T-cell (primary cell): ENCODE measurements at regions not wholly inside any gene's neighbourhood (a gene's known extent, or its start where the extent isn't known, plus 50 kb on each side); places are given as distances from the start of the nearest gene placed in this dataset.
"Not testable (repeated sequence)": the region's sequence is repeated elsewhere in the genome, so short reads cannot be mapped to it uniquely, and the experiment has no call there.

Experiments
- ATAC-seq, 4 experiments: fragments of 200-7000 bp in 3 of 4; fragments of 150-1000 bp in 1 of 4; cut with Tn5 transposase; replicated peaks in 1 of 4; 1 replicate in 3 of 4; 2 replicates in 1 of 4; pipeline ENCODE4 v1.10.0; 2021; ENCODE audit warnings: moderate library complexity in 3 of 4, mild to moderate bottlenecking in 2 of 4, moderate number of reproducible peaks in 1 of 4
- CTCF ChIA-PET, 2 donors: fragments of 300-600 bp; sonication (Branson Sonifier 250); formaldehyde crosslinking; loops; one replicate each; lab custom pipeline; 2022; ENCODE audit warnings: antibody characterized with exemption in 2 of 2; lab: Charles Lee
- POLR2A ChIA-PET, 2 donors: fragments of 300-600 bp; sonication (Branson Sonifier 250); formaldehyde crosslinking; loops; one replicate each; lab custom pipeline; 2022; ENCODE audit warnings: antibody characterized with exemption in 2 of 2; lab: Charles Lee
- DNase-seq, 35 experiments: peaks; one replicate each; pipeline versions ENCODE4 v3.0.0 to v3.0.0-alpha.2; 2013 to 2023
- H3K27ac ChIP-seq: one replicate; pipeline ENCODE4 v1.5.1; 2013; ENCODE audit warnings: low read length
- H3K27me3 ChIP-seq, 2 experiments: replicated peaks in 1 of 2; 1 replicate in 1 of 2; 2 replicates in 1 of 2; pipeline versions ENCODE4 v1.6.1 to v1.7.0; 2013; ENCODE audit warnings: low read length in 1 of 2, mixed read lengths in 1 of 2; ENCODE audit not compliant: control insufficient read depth in 2 of 2, insufficient read depth in 2 of 2; ENCODE audit errors: extremely low read depth in 1 of 2
- H3K36me3 ChIP-seq, 2 donors: 1 replicate in 1 of 2; 2 replicates in 1 of 2; pipeline versions ENCODE4 v1.6.1 to v1.7.0; 2013; ENCODE audit warnings: low read length in 1 of 2; ENCODE audit not compliant: control insufficient read depth in 2 of 2, insufficient read depth in 1 of 2; ENCODE audit errors: extremely low read depth in 1 of 2
- H3K4me1 ChIP-seq, 2 experiments: 1 replicate in 1 of 2; 2 replicates in 1 of 2; pipeline versions ENCODE4 v1.6.1 to v1.7.0; 2013; ENCODE audit warnings: low read length in 2 of 2, mixed read lengths in 1 of 2; ENCODE audit not compliant: insufficient read depth in 2 of 2, control insufficient read depth in 1 of 2; ENCODE audit errors: extremely low read depth in 1 of 2
- H3K4me3 ChIP-seq, 2 donors: 1 replicate in 1 of 2; 2 replicates in 1 of 2; pipeline versions ENCODE4 v1.5.1 to v1.7.0; 2013; ENCODE audit warnings: mild to moderate bottlenecking in 2 of 2, low read length in 1 of 2, moderate library complexity in 1 of 2; ENCODE audit not compliant: control insufficient read depth in 1 of 2; ENCODE audit errors: extremely low read depth in 1 of 2
- H3K9me3 ChIP-seq: 2 replicates; pipeline ENCODE4 v1.7.0; 2013
- H3K27ac Mint-ChIP-seq, 2 donors: one replicate each; pipeline ENCODE4 v1.8.0; 2020 to 2021; ENCODE audit warnings: mild to moderate bottlenecking in 2 of 2, mixed read lengths in 2 of 2
- H3K27me3 Mint-ChIP-seq, 2 donors: one replicate each; pipeline ENCODE4 v1.8.0; 2021 to 2022; ENCODE audit warnings: mixed read lengths in 2 of 2
- H3K36me3 Mint-ChIP-seq: one replicate; pipeline ENCODE4 v1.8.0; 2021; ENCODE audit warnings: mixed read lengths
- H3K4me1 Mint-ChIP-seq, 3 donors: one replicate each; pipeline ENCODE4 v1.8.0; 2020 to 2022; ENCODE audit warnings: mixed read lengths in 3 of 3, mild to moderate bottlenecking in 1 of 3
- H3K4me3 Mint-ChIP-seq, 3 donors: one replicate each; pipeline ENCODE4 v1.8.0; 2020 to 2022; ENCODE audit warnings: mild to moderate bottlenecking in 3 of 3, mixed read lengths in 3 of 3, moderate library complexity in 3 of 3
- H3K9me3 Mint-ChIP-seq, 3 donors: one replicate each; pipeline ENCODE4 v1.8.0; 2020 to 2022; ENCODE audit warnings: mixed read lengths in 3 of 3
- WGBS: methylation state at CpG from one replicate; pipeline ENCODE4 v1.1.5; 2013; ENCODE audit warnings: missing lambda C conversion rate; ENCODE audit not compliant: insufficient coverage; 5-methylcytosine and 5-hydroxymethylcytosine counted together

GRCh38 chr15:95196176-95196915 lies 965.0 kb downstream of the MCTP2 start:
- no peak overlapping the region for H3K4me3 ChIP-seq
- peaks cover 5 to 17% (median 7%) of the 10 kb centered on the region in 3 donors for H3K9me3 Mint-ChIP-seq
- H3K36me3 ChIP-seq = no peaks in the 10 kb centered on the region
- H3K36me3 Mint-ChIP-seq = no peaks in the 10 kb centered on the region
- ChIA-PET CTCF (no interaction called here), POLR2A (no interaction called here)
- DNase-seq = no peak
- no peaks in the 10 kb centered on the region for H3K9me3 ChIP-seq
- no peak overlapping the region for H3K27ac ChIP-seq
- no peak for ATAC-seq
- WGBS = 84% methylated on average over 5 of the region's 17 CpGs
- no peaks in the 10 kb centered on the region for H3K27me3 ChIP-seq
- no peak overlapping the region for H3K4me3 Mint-ChIP-seq
- H3K4me1 ChIP-seq = no peaks in the 10 kb centered on the region
- peaks cover 0 to 4% of the 10 kb centered on the region in 2 donors for H3K27me3 Mint-ChIP-seq
- H3K4me1 Mint-ChIP-seq = no peaks in the 10 kb centered on the region
- H3K27ac Mint-ChIP-seq = no peak overlapping the region

DNA sequence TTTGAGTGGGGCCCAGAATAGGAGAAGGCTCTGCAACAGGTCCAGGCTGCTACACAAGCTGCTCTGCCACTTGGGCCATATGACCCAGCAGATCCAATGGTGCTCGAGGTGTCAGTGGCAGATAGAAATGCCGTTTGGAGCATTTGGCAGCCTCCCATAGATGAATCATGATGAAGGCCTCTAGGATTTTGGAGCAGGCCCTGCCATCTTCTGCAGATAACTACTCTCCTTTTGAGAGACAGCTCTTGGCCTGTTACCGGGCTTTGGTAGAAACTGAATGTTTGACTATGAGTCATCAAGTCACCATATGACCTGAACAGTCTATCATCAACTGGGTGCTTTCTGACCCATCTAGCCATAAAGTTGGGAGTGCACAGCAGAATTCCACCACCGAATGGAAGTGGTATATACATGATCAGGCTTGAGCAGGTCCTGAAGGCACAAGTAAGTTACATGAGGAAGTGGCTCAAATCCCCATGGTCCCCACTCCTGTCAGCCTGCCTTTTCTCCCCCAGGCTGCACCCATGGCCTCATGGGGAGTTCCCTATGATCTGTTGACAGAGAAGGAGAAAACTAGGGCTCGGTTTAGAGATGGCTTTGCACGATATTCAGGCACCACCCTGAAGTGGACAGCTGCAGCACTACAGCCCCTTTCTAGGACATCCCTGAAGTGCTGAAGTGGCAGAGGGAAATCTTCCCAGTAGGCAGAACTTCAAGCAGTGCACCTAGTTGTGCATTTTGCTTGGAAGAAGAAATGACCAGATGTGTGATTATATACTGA lies 971.4 kb downstream of the MCTP2 start:
- H3K4me3 ChIP-seq = no peak overlapping the region
- Mint-ChIP-seq H3K27ac (no peak overlapping the region), H3K9me3 (peaks cover 16 to 29% (median 17%) of the 10 kb centered on the region in 3 donors), H3K27me3 (no peaks in the 10 kb centered on the region), H3K4me1 (no peaks in the 10 kb centered on the region), H3K4me3 (no peak overlapping the region), H3K36me3 (no peaks in the 10 kb centered on the region)
- H3K4me1 ChIP-seq = no peaks in the 10 kb centered on the region
- ATAC-seq (no peak), DNase-seq (no peak)
- no peak overlapping the region for H3K27ac ChIP-seq
- CTCF ChIA-PET = no interaction called here
- 60% methylated on average over 4 of the region's 6 CpGs for WGBS
- H3K27me3 ChIP-seq = peaks cover 0 to 2% of the 10 kb centered on the region in 2 experiments
- H3K9me3 ChIP-seq = no peaks in the 10 kb centered on the region
- no peaks in the 10 kb centered on the region for H3K36me3 ChIP-seq
- POLR2A ChIA-PET = no interaction called here

GRCh38 chr15:95205077-95205476 lies 973.7 kb downstream of the MCTP2 start:
- no peaks in the 10 kb centered on the region for H3K36me3 ChIP-seq
- no peak overlapping the region for H3K4me3 Mint-ChIP-seq
- ATAC-seq (no peak), DNase-seq (no peak)
- no peak overlapping the region for H3K27ac ChIP-seq
- no peak overlapping the region for H3K27ac Mint-ChIP-seq
- H3K9me3 ChIP-seq = no peaks in the 10 kb centered on the region
- no peaks in the 10 kb centered on the region for H3K4me1 ChIP-seq
- no peaks in the 10 kb centered on the region for H3K4me1 Mint-ChIP-seq
- no peaks in the 10 kb centered on the region for H3K36me3 Mint-ChIP-seq
- peaks cover 0 to 2% of the 10 kb centered on the region in 2 experiments for H3K27me3 ChIP-seq
- H3K9me3 Mint-ChIP-seq = peaks cover 17 to 31% (median 23%) of the 10 kb centered on the region in 3 donors
- POLR2A ChIA-PET = no interaction called here
- CTCF ChIA-PET = no interaction called here
- no peak overlapping the region for H3K4me3 ChIP-seq
- no peaks in the 10 kb centered on the region for H3K27me3 Mint-ChIP-seq

DNA sequence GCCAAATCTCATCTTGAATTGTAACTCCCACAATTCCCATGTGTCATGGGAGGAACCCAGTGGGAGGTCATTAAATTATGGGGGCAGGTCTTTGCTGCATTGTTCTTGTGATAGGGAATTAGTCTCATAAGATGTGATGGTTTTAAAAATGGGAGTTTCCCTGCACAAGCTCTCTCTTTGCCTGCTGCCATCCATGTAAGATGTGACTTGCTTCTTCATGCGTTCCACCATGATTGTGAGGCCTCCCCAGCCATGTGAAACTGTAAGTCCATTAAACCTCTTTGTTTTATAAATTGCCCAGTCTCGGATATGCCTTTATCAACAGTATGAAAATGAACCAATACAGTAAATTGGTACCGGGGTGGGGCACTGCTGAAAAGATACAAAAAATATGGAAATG lies 974.5 kb downstream of the MCTP2 start:
- H3K9me3 ChIP-seq, H3K4me3 ChIP-seq, H3K27me3 Mint-ChIP-seq, H3K4me1 ChIP-seq, H3K4me1 Mint-ChIP-seq, H3K4me3 Mint-ChIP-seq, POLR2A ChIA-PET, H3K27ac ChIP-seq, DNase-seq, CTCF ChIA-PET, H3K36me3 Mint-ChIP-seq, H3K27ac Mint-ChIP-seq, ATAC-seq, H3K36me3 ChIP-seq, H3K27me3 ChIP-seq: not testable (repeated sequence)
- peaks cover 10 to 24% (median 17%) of the 10 kb centered on the region in 3 donors for H3K9me3 Mint-ChIP-seq
- WGBS = 91% methylated on average over 1 of the region's 3 CpGs

DNA sequence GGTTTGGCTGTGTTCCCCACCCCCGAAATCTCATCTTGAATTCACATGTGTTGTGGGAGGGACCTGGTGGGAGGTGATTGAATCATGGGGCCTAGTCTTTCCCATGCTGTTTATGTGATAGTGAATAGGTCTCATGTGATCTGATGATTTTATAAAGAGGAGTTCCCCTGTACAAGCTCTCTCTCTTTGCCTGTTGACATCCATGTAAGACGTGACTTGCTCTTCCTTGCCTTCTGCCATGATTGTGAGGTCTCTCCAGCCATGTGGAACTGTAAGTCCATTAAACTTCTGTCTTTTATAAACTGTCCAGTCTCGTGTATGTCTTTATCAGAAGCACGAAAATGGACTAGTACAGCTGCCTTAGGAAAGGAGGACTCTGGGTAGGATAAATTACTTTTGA lies 976.7 kb downstream of the MCTP2 start:
- ChIA-PET CTCF (no interaction called here), POLR2A (no interaction called here)
- no peak overlapping the region for H3K4me3 ChIP-seq
- H3K9me3 Mint-ChIP-seq = peaks cover 13 to 23% (median 13%) of the 10 kb centered on the region in 3 donors
- H3K27ac Mint-ChIP-seq = no peak overlapping the region
- DNase-seq (no peak), ATAC-seq (no peak)
- no peak overlapping the region for H3K4me3 Mint-ChIP-seq
- H3K27me3 Mint-ChIP-seq = no peaks in the 10 kb centered on the region
- H3K36me3 Mint-ChIP-seq = no peaks in the 10 kb centered on the region
- no peaks in the 10 kb centered on the region for H3K27me3 ChIP-seq
- no peaks in the 10 kb centered on the region for H3K4me1 ChIP-seq
- H3K27ac ChIP-seq = no peak overlapping the region
- no peaks in the 10 kb centered on the region for H3K4me1 Mint-ChIP-seq
- H3K36me3 ChIP-seq = no peaks in the 10 kb centered on the region
- no peaks in the 10 kb centered on the region for H3K9me3 ChIP-seq
- whole genome bisulfite sequencing = no CpG with 5 or more reads among the region's 4 CpGs

GRCh38 chr15:95208988-95209387 lies 977.6 kb downstream of the MCTP2 start:
- DNase-seq = no peak
- no peak overlapping the region for H3K27ac Mint-ChIP-seq
- H3K36me3 Mint-ChIP-seq = no peaks in the 10 kb centered on the region
- Histone ChIP-seq H3K9me3 (no peaks in the 10 kb centered on the region), H3K36me3 (no peaks in the 10 kb centered on the region), H3K4me1 (no peaks in the 10 kb centered on the region), H3K27ac (no peak overlapping the region), H3K27me3 (no peaks in the 10 kb centered on the region), H3K4me3 (no peak overlapping the region)
- H3K4me1 Mint-ChIP-seq = no peaks in the 10 kb centered on the region
- ATAC-seq = no peak
- POLR2A ChIA-PET = no interaction called here
- H3K27me3 Mint-ChIP-seq = no peaks in the 10 kb centered on the region
- no peak overlapping the region for H3K4me3 Mint-ChIP-seq
- CTCF ChIA-PET = no interaction called here
- peaks cover 10 to 23% (median 13%) of the 10 kb centered on the region in 3 donors for H3K9me3 Mint-ChIP-seq
